GM18867 (cell line): ENCODE measurements at regions not wholly inside any gene's neighbourhood (a gene's known extent, or its start where the extent isn't known, plus 50 kb on each side); places are given as distances from the start of the nearest gene placed in this dataset.

Experiments
- ATAC-seq: cut with Tn5 transposase; IDR thresholded peaks from one replicate; pipeline ENCODE4 v1.9.1; 2021; ENCODE audit warnings: mild to moderate bottlenecking, moderate library complexity; ENCODE audit not compliant: unreplicated experiment

GRCh38 chr7:46357851-46358250 is 436.8 kb upstream of the IGFBP3 start:
- no peak for ATAC-seq

DNA sequence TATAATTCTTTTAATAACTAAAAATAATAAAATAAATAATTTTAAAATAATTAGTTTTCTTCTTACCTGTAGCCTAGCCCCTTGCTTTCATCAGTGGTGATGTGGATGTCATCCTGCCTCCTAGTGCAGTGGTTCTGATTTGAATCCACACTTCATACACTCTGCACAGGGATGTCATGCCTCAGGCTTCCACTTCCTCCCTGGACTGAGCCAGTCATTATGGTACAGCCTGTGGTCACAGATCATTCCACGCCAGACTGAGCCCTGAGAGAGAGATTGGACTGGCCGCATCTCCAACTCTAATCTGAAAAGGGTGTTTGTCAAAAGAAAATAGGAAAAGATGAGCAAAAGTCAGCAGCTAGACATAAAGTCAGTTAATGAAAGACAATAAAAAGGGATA is 436.2 kb upstream of the IGFBP3 start:
- ATAC-seq, result peak; percentile 42

DNA sequence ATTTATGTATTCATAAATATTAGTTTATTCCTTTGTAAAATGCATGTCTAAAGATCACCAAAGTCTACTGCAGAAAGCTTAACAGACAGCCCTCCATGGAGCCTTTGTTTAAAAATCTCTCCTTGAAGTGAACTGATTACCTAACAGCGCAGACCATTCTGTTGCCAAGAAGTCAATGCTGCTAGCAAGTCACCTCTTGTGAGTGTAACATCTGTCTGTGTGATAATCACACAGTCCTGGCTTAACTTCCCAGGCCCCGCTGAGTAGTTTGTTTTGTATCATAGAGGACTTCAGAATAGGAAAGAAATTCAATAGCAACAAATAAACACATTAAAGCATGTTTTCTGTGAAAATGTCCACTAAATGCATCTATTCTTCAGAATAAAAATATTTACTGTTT is 435.3 kb upstream of the IGFBP3 start:
- ATAC-seq, result no peak

DNA sequence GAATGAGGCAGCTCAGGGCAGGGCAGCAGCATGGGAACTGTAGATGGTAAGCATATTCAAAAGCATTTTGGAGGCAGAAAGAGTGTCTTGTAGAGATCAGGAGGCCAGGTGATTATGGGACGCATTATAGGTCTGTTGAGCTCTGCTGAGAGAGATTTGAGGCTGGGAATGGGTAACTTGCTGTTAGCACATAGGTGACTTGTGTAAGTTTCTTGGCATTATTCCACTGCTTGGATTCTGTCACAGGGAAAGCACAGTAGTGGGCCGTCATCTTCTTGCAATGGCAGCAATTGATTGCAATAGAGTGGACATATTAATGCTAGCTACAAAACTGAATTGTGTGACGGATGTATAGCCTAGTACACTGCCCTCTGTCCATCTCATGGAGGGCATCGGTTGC is 434.3 kb upstream of the IGFBP3 start:
- no peak for ATAC-seq

DNA sequence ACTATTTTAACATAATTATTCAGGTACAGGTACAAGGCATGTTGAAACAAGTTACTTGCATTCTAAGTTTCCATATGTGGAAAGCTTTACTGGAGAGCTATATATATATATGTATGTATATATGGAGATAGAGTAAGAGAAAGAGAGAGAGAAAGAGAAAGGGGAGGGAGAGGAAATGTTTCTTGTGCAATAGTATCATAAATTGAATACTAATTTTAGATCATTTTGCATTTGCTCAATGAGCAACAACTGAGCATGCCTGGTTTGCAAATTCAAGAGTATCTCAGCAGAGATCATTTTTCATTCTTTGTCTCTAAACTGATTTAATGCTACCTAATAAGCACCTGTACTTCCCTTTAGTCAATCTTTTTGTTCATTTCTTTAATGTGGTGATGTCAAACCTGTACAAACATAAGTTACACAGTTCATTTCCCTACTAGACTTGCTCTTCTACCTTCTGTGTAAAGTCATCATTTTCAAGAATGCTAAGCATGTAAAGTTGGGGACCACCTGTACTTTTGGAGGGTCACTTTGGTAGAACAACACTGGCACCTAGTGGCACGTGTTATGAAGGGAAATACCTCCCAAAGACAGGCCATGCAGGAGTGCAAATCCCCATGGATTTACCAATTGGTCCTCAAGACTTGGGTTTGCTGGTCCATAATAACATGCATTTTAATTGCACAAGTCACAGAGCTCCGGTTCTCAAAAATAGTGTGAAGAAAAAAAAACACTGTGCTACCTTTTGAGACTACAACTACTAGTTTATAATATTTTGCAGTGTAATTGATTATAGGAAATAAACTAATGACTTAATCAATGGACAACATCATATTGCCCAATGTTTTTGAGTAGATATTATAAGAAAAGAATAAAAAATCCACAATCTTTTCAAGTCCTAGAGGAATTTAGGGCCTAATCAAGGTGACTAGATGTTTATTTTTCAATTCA is 431.2 kb upstream of the IGFBP3 start:
- no peak for ATAC-seq

GRCh38 chr7:46349490-46349889 is 428.4 kb upstream of the IGFBP3 start:
- no peak for ATAC-seq

DNA sequence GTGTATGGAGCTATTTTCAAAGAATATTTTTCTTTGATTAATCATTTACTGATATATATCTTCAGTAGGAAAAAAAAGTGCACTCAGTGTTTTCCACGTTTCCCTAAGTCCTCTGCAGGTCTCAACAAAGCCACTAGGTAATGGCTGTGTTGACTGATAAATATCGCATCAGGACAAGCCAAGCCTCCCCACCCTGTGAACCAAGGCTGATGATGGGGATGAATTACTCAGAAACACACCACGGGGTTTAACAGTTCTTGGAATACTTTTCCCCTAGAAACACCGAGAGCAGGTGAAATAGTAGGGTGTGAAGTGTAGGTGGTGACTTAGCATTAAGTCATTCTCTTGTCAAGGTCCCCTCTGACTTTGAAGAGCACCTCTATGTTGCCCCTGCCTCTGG is 423.5 kb upstream of the IGFBP3 start:
- ATAC-seq, result no peak

GRCh38 chr7:46343802-46344201 is 422.7 kb upstream of the IGFBP3 start:
- no peak for ATAC-seq

- ATAC-seq, result no peak
Measured at GRCh38 chr7:46322937-46323336, 401.9 kb upstream of the IGFBP3 start.

- ATAC-seq, result no peak
Measured at GRCh38 chr7:46321556-46322205, 400.6 kb upstream of the IGFBP3 start.

GRCh38 chr7:46320956-46321355 is 399.9 kb upstream of the IGFBP3 start:
- ATAC-seq, result no peak

DNA sequence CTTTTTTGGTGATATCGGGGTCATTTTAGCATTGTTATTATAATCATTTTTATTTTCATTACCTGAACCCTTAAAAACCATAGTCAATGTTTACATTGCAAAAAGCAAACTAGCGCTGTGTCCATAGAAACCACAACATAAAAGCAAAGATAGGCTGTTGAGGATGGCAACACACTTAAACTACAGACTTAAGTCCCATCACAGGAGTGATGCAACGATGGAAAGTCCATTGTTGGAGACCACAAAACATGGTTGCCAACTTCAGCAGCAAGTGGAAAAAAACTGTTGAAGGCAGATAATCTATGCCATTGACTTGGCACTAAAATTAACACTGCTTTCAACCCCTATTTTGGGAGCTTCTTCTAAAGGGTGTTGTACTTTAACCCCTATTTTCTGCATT is 398.8 kb upstream of the IGFBP3 start:
- no peak for ATAC-seq

GRCh38 chr7:46318276-46318675 is 397.2 kb upstream of the IGFBP3 start:
- ATAC-seq, result no peak

- no peak for ATAC-seq
Measured at GRCh38 chr7:46317256-46317655, 396.2 kb upstream of the IGFBP3 start.

GRCh38 chr7:46315891-46316290 is 394.8 kb upstream of the IGFBP3 start:
- no peak for ATAC-seq

GRCh38 chr7:46301677-46302076 is 380.6 kb upstream of the IGFBP3 start:
- ATAC-seq, result no peak

DNA sequence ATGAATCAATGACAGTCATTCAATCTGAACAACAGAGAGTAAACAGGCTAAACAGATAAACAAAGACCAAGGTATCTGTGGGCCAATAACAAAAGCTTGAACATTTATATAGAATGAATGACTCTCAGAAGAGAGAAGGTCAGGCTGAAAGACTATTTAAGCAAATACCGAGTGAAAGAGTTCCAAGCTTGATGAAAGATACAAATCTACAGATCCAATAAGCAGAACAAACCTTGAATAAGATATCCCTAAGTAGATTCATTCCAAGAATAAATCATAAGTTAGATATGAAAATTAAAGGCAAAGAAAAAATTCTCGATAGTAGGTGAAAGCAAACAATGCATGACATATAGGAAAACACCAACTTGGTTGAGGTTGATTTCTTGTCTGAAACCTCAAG is 376.4 kb upstream of the IGFBP3 start:
- ATAC-seq, result no peak

GRCh38 chr7:46296526-46296925 is 375.5 kb upstream of the IGFBP3 start:
- ATAC-seq, result no peak

DNA sequence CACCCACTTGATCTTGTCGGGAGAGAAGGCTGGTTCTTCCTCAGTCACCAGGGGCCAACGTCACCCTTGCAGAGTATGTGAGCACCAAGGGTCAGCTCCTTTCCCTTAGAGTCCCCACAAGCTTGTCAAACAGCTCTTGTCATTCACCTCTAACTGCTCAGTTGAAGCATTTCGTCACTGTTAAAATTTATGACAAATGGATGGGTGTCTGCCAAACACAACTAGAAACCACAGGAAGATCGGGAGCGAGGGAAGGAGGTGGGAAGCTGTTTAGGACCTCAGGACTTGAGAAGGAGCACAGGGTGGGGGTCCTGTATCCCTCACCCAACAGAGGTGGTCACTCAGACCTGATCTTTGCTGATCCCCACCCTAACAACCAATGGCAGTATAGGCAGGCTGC is 373.3 kb upstream of the IGFBP3 start:
- no peak for ATAC-seq

GRCh38 chr7:46292741-46293140 is 371.7 kb upstream of the IGFBP3 start:
- ATAC-seq, result no peak

- ATAC-seq, result peak; percentile 60
Measured at GRCh38 chr7:46291601-46292150, 370.6 kb upstream of the IGFBP3 start.

- peak; percentile 77 for ATAC-seq
Measured at GRCh38 chr7:46291050-46291438, 370.0 kb upstream of the IGFBP3 start.
